ENCODE measurements at regions not wholly inside any gene's neighbourhood (a gene's known extent, or its start where the extent isn't known, plus 50 kb on each side); places are given as distances from the start of the nearest gene placed in this dataset.

- 95% methylated on average over 1 of the region's 1 CpG for WGBS
- Histone ChIP-seq H3K36me3 (ENCODE audit: control insufficient read depth in 2 of 2, insufficient read depth in 2 of 2, low read length in 1 of 2) (no peaks in the 10 kb centered on the region), H3K4me3 (ENCODE audit: low read length in 2 of 2) (no peak overlapping the region), H3K27ac (ENCODE audit: low read depth in 1 of 2, low read length in 1 of 2) (no peak overlapping the region), H3K27me3 (ENCODE audit: control insufficient read depth in 2 of 2, insufficient read depth in 1 of 2, low read length in 1 of 2) (no peaks in the 10 kb centered on the region), H3K4me1 (ENCODE audit: control insufficient read depth in 2 of 2, insufficient read depth in 2 of 2, low read length in 2 of 2) (no peaks in the 10 kb centered on the region), H3K9me3 (ENCODE audit: control insufficient read depth in 2 of 2, insufficient read depth in 1 of 2, low read length in 1 of 2) (no peaks in the 10 kb centered on the region)
- no peak for DNase-seq (ENCODE audit: low read depth in 6 of 9, low spot score in 9 of 9)
Observed at GRCh38 chr9:107899961-107900330, 410.4 kb upstream of the KLF4 start.

DNA sequence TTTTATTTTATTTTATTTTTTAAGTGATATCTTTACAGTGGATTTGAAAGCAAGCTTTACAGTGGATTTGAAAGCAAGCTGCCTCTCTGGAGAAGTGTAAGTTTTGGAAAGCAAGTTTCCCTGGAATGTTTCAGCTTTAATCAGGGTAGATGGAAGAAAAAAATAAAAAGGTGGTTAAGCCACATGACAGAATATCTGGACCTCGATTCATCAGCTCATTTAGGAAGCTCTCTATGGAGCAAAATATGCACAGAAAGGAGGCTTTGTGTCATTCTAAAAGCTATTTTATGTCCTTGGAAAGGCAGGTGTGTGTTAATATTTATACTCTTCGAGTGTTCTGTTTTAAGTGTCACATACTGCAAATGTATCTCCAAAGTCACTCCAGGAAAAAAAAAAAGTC lies 409.2 kb upstream of the KLF4 start:
- Histone ChIP-seq H3K4me1 (ENCODE audit: control insufficient read depth in 2 of 2, insufficient read depth in 2 of 2, low read length in 2 of 2) (no peaks in the 10 kb centered on the region), H3K9me3 (ENCODE audit: control insufficient read depth in 2 of 2, insufficient read depth in 1 of 2, low read length in 1 of 2) (no peaks in the 10 kb centered on the region), H3K36me3 (ENCODE audit: control insufficient read depth in 2 of 2, insufficient read depth in 2 of 2, low read length in 1 of 2) (no peaks in the 10 kb centered on the region), H3K27ac (ENCODE audit: low read depth in 1 of 2, low read length in 1 of 2) (no peak overlapping the region), H3K4me3 (ENCODE audit: low read length in 2 of 2) (no peak overlapping the region), H3K27me3 (ENCODE audit: control insufficient read depth in 2 of 2, insufficient read depth in 1 of 2, low read length in 1 of 2) (no peaks in the 10 kb centered on the region)
- WGBS = 84% methylated on average over 2 of the region's 2 CpGs
- DNase-seq (ENCODE audit: low read depth in 6 of 9, low spot score in 9 of 9) = no peak

- Histone ChIP-seq H3K4me1 (ENCODE audit: control insufficient read depth in 2 of 2, insufficient read depth in 2 of 2, low read length in 2 of 2) (no peaks in the 10 kb centered on the region), H3K9me3 (ENCODE audit: control insufficient read depth in 2 of 2, insufficient read depth in 1 of 2, low read length in 1 of 2) (no peaks in the 10 kb centered on the region), H3K36me3 (ENCODE audit: control insufficient read depth in 2 of 2, insufficient read depth in 2 of 2, low read length in 1 of 2) (no peaks in the 10 kb centered on the region), H3K27ac (ENCODE audit: low read depth in 1 of 2, low read length in 1 of 2) (no peak overlapping the region), H3K4me3 (ENCODE audit: low read length in 2 of 2) (no peak overlapping the region), H3K27me3 (ENCODE audit: control insufficient read depth in 2 of 2, insufficient read depth in 1 of 2, low read length in 1 of 2) (no peaks in the 10 kb centered on the region)
- 94% methylated on average over 1 of the region's 1 CpG for WGBS
- no peak for DNase-seq (ENCODE audit: low read depth in 6 of 9, low spot score in 9 of 9)
Observed at GRCh38 chr9:107896544-107896943, 407.0 kb upstream of the KLF4 start.

- no peak for DNase-seq (ENCODE audit: low read depth in 6 of 9, low spot score in 9 of 9)
Observed at GRCh38 chr9:107895501-107896001, 406.0 kb upstream of the KLF4 start.

GRCh38 chr9:107894572-107895261 lies 405.1 kb upstream of the KLF4 start:
- WGBS = 95% methylated on average over 11 of the region's 11 CpGs
- H3K36me3 ChIP-seq (ENCODE audit: control insufficient read depth in 2 of 2, insufficient read depth in 2 of 2, low read length in 1 of 2) = no peaks in the 10 kb centered on the region
- H3K9me3 ChIP-seq (ENCODE audit: control insufficient read depth in 2 of 2, insufficient read depth in 1 of 2, low read length in 1 of 2) = no peaks in the 10 kb centered on the region
- H3K4me1 ChIP-seq (ENCODE audit: control insufficient read depth in 2 of 2, insufficient read depth in 2 of 2, low read length in 2 of 2) = no peaks in the 10 kb centered on the region
- no peak for DNase-seq (ENCODE audit: low read depth in 6 of 9, low spot score in 9 of 9)
- H3K27ac ChIP-seq (ENCODE audit: low read depth in 1 of 2, low read length in 1 of 2) = no peak overlapping the region
- H3K27me3 ChIP-seq (ENCODE audit: control insufficient read depth in 2 of 2, insufficient read depth in 1 of 2, low read length in 1 of 2) = no peaks in the 10 kb centered on the region
- no peak overlapping the region for H3K4me3 ChIP-seq (ENCODE audit: low read length in 2 of 2)

More at GRCh38 chr9:107895501-107896001, 406.0 kb upstream of the KLF4 start:
- H3K9me3 ChIP-seq (ENCODE audit: control insufficient read depth in 2 of 2, insufficient read depth in 1 of 2, low read length in 1 of 2) = no peaks in the 10 kb centered on the region
- 92% methylated on average over 8 of the region's 8 CpGs for WGBS
- no peaks in the 10 kb centered on the region for H3K4me1 ChIP-seq (ENCODE audit: control insufficient read depth in 2 of 2, insufficient read depth in 2 of 2, low read length in 2 of 2)
- H3K4me3 ChIP-seq (ENCODE audit: low read length in 2 of 2) = no peak overlapping the region
- no peaks in the 10 kb centered on the region for H3K36me3 ChIP-seq (ENCODE audit: control insufficient read depth in 2 of 2, insufficient read depth in 2 of 2, low read length in 1 of 2)
- no peaks in the 10 kb centered on the region for H3K27me3 ChIP-seq (ENCODE audit: control insufficient read depth in 2 of 2, insufficient read depth in 1 of 2, low read length in 1 of 2)
- no peak overlapping the region for H3K27ac ChIP-seq (ENCODE audit: low read depth in 1 of 2, low read length in 1 of 2)

- H3K36me3 ChIP-seq (ENCODE audit: control insufficient read depth in 2 of 2, insufficient read depth in 2 of 2, low read length in 1 of 2) = no peaks in the 10 kb centered on the region
- 96% methylated on average over 3 of the region's 3 CpGs for WGBS
- H3K27ac ChIP-seq (ENCODE audit: low read depth in 1 of 2, low read length in 1 of 2) = no peak overlapping the region
- no peak overlapping the region for H3K4me3 ChIP-seq (ENCODE audit: low read length in 2 of 2)
- H3K9me3 ChIP-seq (ENCODE audit: control insufficient read depth in 2 of 2, insufficient read depth in 1 of 2, low read length in 1 of 2) = no peaks in the 10 kb centered on the region
- no peak for DNase-seq (ENCODE audit: low read depth in 6 of 9, low spot score in 9 of 9)
- no peaks in the 10 kb centered on the region for H3K27me3 ChIP-seq (ENCODE audit: control insufficient read depth in 2 of 2, insufficient read depth in 1 of 2, low read length in 1 of 2)
- H3K4me1 ChIP-seq (ENCODE audit: control insufficient read depth in 2 of 2, insufficient read depth in 2 of 2, low read length in 2 of 2) = no peaks in the 10 kb centered on the region
Observed at GRCh38 chr9:107890921-107891465, 401.4 kb upstream of the KLF4 start.

- WGBS = 97% methylated on average over 2 of the region's 2 CpGs
- no peak for DNase-seq (ENCODE audit: low read depth in 6 of 9, low spot score in 9 of 9)
Observed at GRCh38 chr9:107888773-107889227, 399.2 kb upstream of the KLF4 start.

DNA sequence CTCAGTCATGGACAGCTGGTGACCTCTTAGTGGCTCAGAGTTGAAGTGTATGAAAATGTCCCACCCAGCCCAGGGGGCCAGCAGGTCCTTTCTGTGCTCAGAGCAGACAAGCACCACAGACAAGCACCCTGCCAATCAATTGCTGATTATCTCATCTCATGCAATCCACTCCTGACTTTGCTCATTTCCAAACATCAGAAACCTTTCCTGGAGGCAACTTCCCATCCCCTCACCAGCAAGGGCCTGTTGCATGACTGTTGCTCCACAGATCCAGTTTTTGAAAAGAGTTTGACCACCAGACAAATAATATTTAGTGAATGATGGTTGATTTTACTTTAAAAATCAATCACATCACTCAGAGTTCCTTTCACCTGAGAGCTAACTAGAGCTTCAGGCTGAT lies 397.3 kb upstream of the KLF4 start:
- Histone ChIP-seq H3K4me3 (ENCODE audit: low read length in 2 of 2) (no peak overlapping the region), H3K9me3 (ENCODE audit: control insufficient read depth in 2 of 2, insufficient read depth in 1 of 2, low read length in 1 of 2) (no peaks in the 10 kb centered on the region), H3K27me3 (ENCODE audit: control insufficient read depth in 2 of 2, insufficient read depth in 1 of 2, low read length in 1 of 2) (no peaks in the 10 kb centered on the region), H3K27ac (ENCODE audit: low read depth in 1 of 2, low read length in 1 of 2) (no peak overlapping the region), H3K4me1 (ENCODE audit: control insufficient read depth in 2 of 2, insufficient read depth in 2 of 2, low read length in 2 of 2) (no peaks in the 10 kb centered on the region), H3K36me3 (ENCODE audit: control insufficient read depth in 2 of 2, insufficient read depth in 2 of 2, low read length in 1 of 2) (no peaks in the 10 kb centered on the region)
- no peak for DNase-seq (ENCODE audit: low read depth in 6 of 9, low spot score in 9 of 9)

More at GRCh38 chr9:107888773-107889227, 399.2 kb upstream of the KLF4 start:
- no peaks in the 10 kb centered on the region for H3K9me3 ChIP-seq (ENCODE audit: control insufficient read depth in 2 of 2, insufficient read depth in 1 of 2, low read length in 1 of 2)
- no peak overlapping the region for H3K27ac ChIP-seq (ENCODE audit: low read depth in 1 of 2, low read length in 1 of 2)
- H3K36me3 ChIP-seq (ENCODE audit: control insufficient read depth in 2 of 2, insufficient read depth in 2 of 2, low read length in 1 of 2) = no peaks in the 10 kb centered on the region
- H3K4me1 ChIP-seq (ENCODE audit: control insufficient read depth in 2 of 2, insufficient read depth in 2 of 2, low read length in 2 of 2) = no peaks in the 10 kb centered on the region
- no peaks in the 10 kb centered on the region for H3K27me3 ChIP-seq (ENCODE audit: control insufficient read depth in 2 of 2, insufficient read depth in 1 of 2, low read length in 1 of 2)
- no peak overlapping the region for H3K4me3 ChIP-seq (ENCODE audit: low read length in 2 of 2)

- Histone ChIP-seq H3K36me3 (ENCODE audit: control insufficient read depth in 2 of 2, insufficient read depth in 2 of 2, low read length in 1 of 2) (no peaks in the 10 kb centered on the region), H3K4me3 (ENCODE audit: low read length in 2 of 2) (no peak overlapping the region), H3K4me1 (ENCODE audit: control insufficient read depth in 2 of 2, insufficient read depth in 2 of 2, low read length in 2 of 2) (no peaks in the 10 kb centered on the region), H3K27me3 (ENCODE audit: control insufficient read depth in 2 of 2, insufficient read depth in 1 of 2, low read length in 1 of 2) (no peaks in the 10 kb centered on the region), H3K27ac (ENCODE audit: low read depth in 1 of 2, low read length in 1 of 2) (no peak overlapping the region), H3K9me3 (ENCODE audit: control insufficient read depth in 2 of 2, insufficient read depth in 1 of 2, low read length in 1 of 2) (no peaks in the 10 kb centered on the region)
- 89% methylated on average over 4 of the region's 4 CpGs for WGBS
- DNase-seq (ENCODE audit: low read depth in 6 of 9, low spot score in 9 of 9) = no peak
Observed at GRCh38 chr9:107883496-107884124, 394.0 kb upstream of the KLF4 start.
